Psoas muscle (tissue), 7 donors: ENCODE measurements at regions not wholly inside any gene's neighbourhood (a gene's known extent, or its start where the extent isn't known, plus 50 kb on each side); places are given as distances from the start of the nearest gene placed in this dataset.
"Not testable (repeated sequence)": the region's sequence is repeated elsewhere in the genome, so short reads cannot be mapped to it uniquely, and the experiment has no call there.

ENCODE experiments used
- ATAC-seq, 4 donors: fragments of 200-7000 bp; cut with Tn5 transposase; one replicate each; pipeline ENCODE4 v1.9.1; 2020; ENCODE audit warnings: moderate library complexity in 3 of 4, mild to moderate bottlenecking in 2 of 4
- DNase-seq, 2 donors: peaks; one replicate each; pipeline ENCODE4 v3.0.0-alpha.2; 2020
- H3K27ac ChIP-seq: fragments of 200-600 bp; one replicate; pipeline ENCODE4 v1.8.0; 2022
- H3K27me3 ChIP-seq, 3 donors: fragments of 200-600 bp in 1 of 3; one replicate each; pipeline versions ENCODE4 v1.6.1 to v1.8.0; 2013 to 2022; ENCODE audit warnings: low read length in 2 of 3, mild to moderate bottlenecking in 2 of 3, moderate library complexity in 1 of 3; ENCODE audit not compliant: insufficient read depth in 3 of 3
- H3K36me3 ChIP-seq, 2 donors: fragments of 200-600 bp in 1 of 2; one replicate each; pipeline versions ENCODE4 v1.6.1 to v1.8.0; 2013 to 2022; ENCODE audit warnings: low read depth in 1 of 2, mild to moderate bottlenecking in 1 of 2, moderate library complexity in 1 of 2; ENCODE audit not compliant: insufficient read depth in 1 of 2
- H3K4me1 ChIP-seq: fragments of 200-600 bp; one replicate; pipeline ENCODE4 v1.8.0; 2022
- H3K4me3 ChIP-seq: fragments of 200-600 bp; one replicate; pipeline ENCODE4 v1.8.0; 2022; ENCODE audit warnings: mild to moderate bottlenecking
- H3K9me3 ChIP-seq: fragments of 200-600 bp; one replicate; pipeline ENCODE4 v1.8.0; 2022
- WGBS, 3 donors: extraction: QIAGEN DNeasy Blood & Tissue Kit; methylation state at CpG; one replicate each; pipeline versions ENCODE4 v1.1.6 to v1.1.7; 2013; 5-methylcytosine and 5-hydroxymethylcytosine counted together
- intact Hi-C, 2 donors: fragments of 100-400 bp; cut with DNase I; formaldehyde crosslinking; loops; one replicate each; pipeline versions ENCODE4 v1.11.0 to v1.14.2; 2022
- TF ChIP-seq, protein P1 (sequence below): fragments of 200-600 bp; IDR thresholded peaks from one replicate; pipeline ENCODE4 v1.8.0; 2022; ENCODE audit warnings: antibody characterized with exemption
- donor health status: healthy with polysubstance abuse.
- donor health status: DM: no; HTN: no; CAD: no; lungs with moderate emphysema.
- donor health status: Bipolar disorder and iron deficiency.
- donor health status: healthy.
- donor health status: DM: yes; HTN: yes; CAD: no.
- donor health status: DM: no; HTN: no; CAD: no.
- donor health status: DM: yes; HTN: yes; CAD: no.

- Histone ChIP-seq H3K27ac (no peak overlapping the region), H3K4me1 (no peaks in the 10 kb centered on the region), H3K9me3 (no peaks in the 10 kb centered on the region), H3K36me3 (no peaks in the 10 kb centered on the region), H3K4me3 (no peak overlapping the region), H3K27me3 (peaks cover 0 to 1% (median 0%) of the 10 kb centered on the region in 3 donors)
- intact Hi-C loops: no loop called here
- WGBS, 3 donors: 76 to 81% (median 77%) methylated on average over 4 of the region's 4 CpGs
- TF ChIP-seq, protein P1, sequence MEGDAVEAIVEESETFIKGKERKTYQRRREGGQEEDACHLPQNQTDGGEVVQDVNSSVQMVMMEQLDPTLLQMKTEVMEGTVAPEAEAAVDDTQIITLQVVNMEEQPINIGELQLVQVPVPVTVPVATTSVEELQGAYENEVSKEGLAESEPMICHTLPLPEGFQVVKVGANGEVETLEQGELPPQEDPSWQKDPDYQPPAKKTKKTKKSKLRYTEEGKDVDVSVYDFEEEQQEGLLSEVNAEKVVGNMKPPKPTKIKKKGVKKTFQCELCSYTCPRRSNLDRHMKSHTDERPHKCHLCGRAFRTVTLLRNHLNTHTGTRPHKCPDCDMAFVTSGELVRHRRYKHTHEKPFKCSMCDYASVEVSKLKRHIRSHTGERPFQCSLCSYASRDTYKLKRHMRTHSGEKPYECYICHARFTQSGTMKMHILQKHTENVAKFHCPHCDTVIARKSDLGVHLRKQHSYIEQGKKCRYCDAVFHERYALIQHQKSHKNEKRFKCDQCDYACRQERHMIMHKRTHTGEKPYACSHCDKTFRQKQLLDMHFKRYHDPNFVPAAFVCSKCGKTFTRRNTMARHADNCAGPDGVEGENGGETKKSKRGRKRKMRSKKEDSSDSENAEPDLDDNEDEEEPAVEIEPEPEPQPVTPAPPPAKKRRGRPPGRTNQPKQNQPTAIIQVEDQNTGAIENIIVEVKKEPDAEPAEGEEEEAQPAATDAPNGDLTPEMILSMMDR: no peak
- ATAC-seq: no peak
- no peak for DNase-seq
Measured at GRCh38 chr17:77622647-77623046, 335.9 kb upstream of the TNRC6C start.

GRCh38 chr17:77623321-77623720 lies 335.2 kb upstream of the TNRC6C start:
- H3K27ac ChIP-seq, H3K4me3 ChIP-seq, ATAC-seq, intact Hi-C loops, H3K9me3 ChIP-seq, H3K27me3 ChIP-seq, H3K36me3 ChIP-seq, H3K4me1 ChIP-seq, DNase-seq: not testable (repeated sequence)
- 91 to 94% (median 93%) methylated on average over 10 of the region's 10 CpGs for WGBS, 3 donors

DNA sequence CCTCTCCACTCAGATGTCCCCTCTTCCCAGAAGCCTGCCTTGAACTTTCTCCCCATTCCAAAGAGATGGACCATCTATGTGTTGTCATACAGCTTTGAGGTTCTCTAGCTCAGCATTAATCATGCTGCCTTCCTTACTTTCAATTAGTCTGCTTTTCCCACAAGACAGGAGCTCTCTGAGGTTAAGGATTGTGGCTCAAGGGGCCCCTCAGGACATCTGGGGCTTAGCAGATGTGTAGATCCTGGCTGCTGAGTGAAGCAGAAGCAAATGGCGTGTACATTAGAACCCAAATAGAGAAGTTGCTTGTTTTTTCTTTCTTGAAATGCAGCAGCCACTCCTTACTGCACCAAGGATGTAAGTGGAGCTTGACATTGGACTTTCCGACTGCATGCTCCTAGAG lies 330.5 kb upstream of the TNRC6C start:
- Histone ChIP-seq H3K27ac (no peak overlapping the region), H3K36me3 (no peaks in the 10 kb centered on the region), H3K9me3 (no peaks in the 10 kb centered on the region), H3K27me3 (no peaks in the 10 kb centered on the region), H3K4me3 (no peak overlapping the region), H3K4me1 (no peaks in the 10 kb centered on the region)
- DNase-seq: no peak
- intact Hi-C loops: no loop called here
- TF ChIP-seq, protein P1: no peak
- WGBS, 3 donors: 80 to 89% (median 88%) methylated on average over 2 of the region's 2 CpGs
- ATAC-seq: no peak

- H3K36me3 ChIP-seq, H3K27ac ChIP-seq, H3K4me1 ChIP-seq, intact Hi-C loops, ATAC-seq, DNase-seq, H3K27me3 ChIP-seq, H3K9me3 ChIP-seq, H3K4me3 ChIP-seq: not testable (repeated sequence)
- 84 to 85% (median 84%) methylated on average over 2 of the region's 2 CpGs for WGBS, 3 donors
Measured at GRCh38 chr17:77629284-77629683, 329.2 kb upstream of the TNRC6C start.

- no peaks in the 10 kb centered on the region for H3K4me1 ChIP-seq
- peaks cover 0 to 3% (median 0%) of the 10 kb centered on the region in 3 donors for H3K27me3 ChIP-seq
- ATAC-seq: no peak
- no peaks in the 10 kb centered on the region for H3K36me3 ChIP-seq
- intact Hi-C loops: no loop called here
- no peak overlapping the region for H3K4me3 ChIP-seq
- no peak for DNase-seq
- no peaks in the 10 kb centered on the region for H3K9me3 ChIP-seq
- H3K27ac ChIP-seq: no peak overlapping the region
- 95 to 97% (median 96%) methylated on average over 9 of the region's 9 CpGs for WGBS, 3 donors
- TF ChIP-seq, protein P1: no peak
Measured at GRCh38 chr17:77631307-77631706, 327.2 kb upstream of the TNRC6C start.

- peaks cover 0 to 3% (median 3%) of the 10 kb centered on the region in 3 donors for H3K27me3 ChIP-seq
- 84 to 89% (median 85%) methylated on average over 6 of the region's 6 CpGs for WGBS, 3 donors
- H3K27ac ChIP-seq: no peak overlapping the region
- intact Hi-C loops: no loop called here
- no peak for DNase-seq
- no peaks in the 10 kb centered on the region for H3K9me3 ChIP-seq
- no peaks in the 10 kb centered on the region for H3K36me3 ChIP-seq
- H3K4me3 ChIP-seq: no peak overlapping the region
- ATAC-seq: no peak
- H3K4me1 ChIP-seq: no peaks in the 10 kb centered on the region
- TF ChIP-seq, protein P1: no peak
Measured at GRCh38 chr17:77632619-77633018, 325.9 kb upstream of the TNRC6C start.
